Neural cell (in vitro differentiated cells): ENCODE measurements at regions not wholly inside any gene's neighbourhood (a gene's known extent, or its start where the extent isn't known, plus 50 kb on each side); places are given as distances from the start of the nearest gene placed in this dataset.

ENCODE experiments used
- H2AFZ ChIP-seq: fragments of 200-600, 300-800 bp; sonication (generic), shearing (Covaris generic); 2 replicates; pipeline ENCODE4 v1.6.0; 2014; ENCODE audit warnings: low read depth, mild to moderate bottlenecking, antibody characterized with exemption, low read length, moderate library complexity
- H3F3A ChIP-seq: fragments of 200-600 bp; shearing (Covaris generic); 2 replicates; pipeline ENCODE4 v1.6.1; 2016; ENCODE audit warnings: mild to moderate bottlenecking, moderate library complexity, mixed read lengths, antibody characterized with exemption, low read length; ENCODE audit not compliant: insufficient read depth, poor library complexity, severe bottlenecking
- H3K27ac ChIP-seq: fragments of 200-600, 300-800 bp; sonication (generic), shearing (Covaris generic); 2 replicates; pipeline ENCODE4 v1.5.1; 2014; ENCODE audit warnings: mild to moderate bottlenecking, low read length, moderate library complexity
- H3K27me3 ChIP-seq: fragments of 300-800, 200-600 bp; sonication (generic), shearing (Covaris generic); 2 replicates; pipeline ENCODE4 v1.6.0; 2014; ENCODE audit warnings: mild to moderate bottlenecking, low read depth, low read length, moderate library complexity; ENCODE audit not compliant: insufficient read depth
- H3K36me3 ChIP-seq: fragments of 300-800, 200-600 bp; sonication (generic), shearing (Covaris generic); 2 replicates; pipeline ENCODE4 v1.5.1; 2014; ENCODE audit warnings: mild to moderate bottlenecking, antibody characterized with exemption, low read length, moderate library complexity; ENCODE audit not compliant: insufficient read depth
- H3K4me2 ChIP-seq: fragments of 300-800, 200-600 bp; sonication (generic), shearing (Covaris generic); 2 replicates; pipeline ENCODE4 v1.6.0; 2014; ENCODE audit warnings: mild to moderate bottlenecking, low read length
- H3K4me3 ChIP-seq: fragments of 300-800, 200-600 bp; sonication (generic), shearing (Covaris generic); 2 replicates; pipeline ENCODE4 v1.5.1; 2014; ENCODE audit warnings: mild to moderate bottlenecking, low read length, moderate library complexity
- H3K79me2 ChIP-seq: fragments of 200-600 bp; shearing (Covaris generic); replicated peaks from 2 replicates; pipeline ENCODE4 v1.6.0; 2014; ENCODE audit warnings: mild to moderate bottlenecking, low read length, moderate library complexity; ENCODE audit not compliant: insufficient read depth
- H3K9ac ChIP-seq: fragments of 300-800, 200-600 bp; sonication (generic), shearing (Covaris generic); 2 replicates; pipeline ENCODE4 v1.6.1; 2016; ENCODE audit warnings: mild to moderate bottlenecking, low read length, mixed read lengths
- H3K9me2 ChIP-seq: fragments of 200-600 bp; shearing (Covaris generic); 2 replicates; pipeline ENCODE4 v1.6.1; 2016; ENCODE audit warnings: mild to moderate bottlenecking, low read length, mixed read lengths; ENCODE audit not compliant: insufficient read depth
- H3K9me3 ChIP-seq: fragments of 200-600, 300-800 bp; sonication (generic), shearing (Covaris generic); 2 replicates; pipeline ENCODE4 v1.6.1; 2016; ENCODE audit warnings: mild to moderate bottlenecking, mixed run types, low read length, moderate library complexity, mixed read lengths
- H4K20me1 ChIP-seq: fragments of 200-600 bp; shearing (Covaris generic); 2 replicates; pipeline ENCODE4 v1.6.1; 2016; ENCODE audit warnings: mild to moderate bottlenecking, mixed run types; ENCODE audit not compliant: insufficient read depth
- CTCF ChIP-seq: fragments of 450-650 bp; IDR thresholded peaks from 2 replicates; pipeline ENCODE4 v1.5.1; 2014; ENCODE audit warnings: antibody characterized with exemption, mild to moderate bottlenecking, moderate library complexity; ENCODE audit not compliant: poor library complexity, severe bottlenecking
- EP300 ChIP-seq: fragments of 450-650 bp; conservative IDR thresholded peaks from 2 replicates; pipeline ENCODE4 v1.6.1; 2014; ENCODE audit warnings: antibody characterized with exemption, mild to moderate bottlenecking, moderate library complexity; ENCODE audit not compliant: poor library complexity, severe bottlenecking
- EZH2 ChIP-seq: fragments of 200-600, 300-800 bp; shearing (Covaris generic), sonication (generic); IDR thresholded peaks from 2 replicates; pipeline ENCODE4 v1.6.1; 2014; ENCODE audit warnings: antibody characterized with exemption, low read length, borderline replicate concordance, mild to moderate bottlenecking; ENCODE audit not compliant: insufficient read depth, poor library complexity, severe bottlenecking
- MXI1 ChIP-seq: fragments of 450-650 bp; conservative IDR thresholded peaks from 2 replicates; pipeline ENCODE4 v1.6.1; 2014; ENCODE audit warnings: antibody characterized with exemption, mild to moderate bottlenecking; ENCODE audit not compliant: poor library complexity, severe bottlenecking
- POLR2AphosphoS5 ChIP-seq: IDR thresholded peaks from 2 replicates; pipeline ENCODE4 v1.6.1; 2012
- RAD21 ChIP-seq: fragments of 450-650 bp; conservative IDR thresholded peaks from 2 replicates; pipeline ENCODE4 v1.6.1; 2014; ENCODE audit warnings: antibody characterized with exemption, mild to moderate bottlenecking, moderate library complexity
- REST ChIP-seq: IDR thresholded peaks from 2 replicates; pipeline ENCODE4 v1.6.1; 2012; ENCODE audit warnings: borderline replicate concordance
- SMC3 ChIP-seq: fragments of 450-650 bp; conservative IDR thresholded peaks from 2 replicates; pipeline ENCODE4 v1.6.1; 2014; ENCODE audit warnings: antibody characterized with exemption, mild to moderate bottlenecking, moderate library complexity; ENCODE audit not compliant: poor library complexity
- TAF1 ChIP-seq: IDR thresholded peaks from 2 replicates; pipeline ENCODE4 v1.6.1; 2012; ENCODE audit warnings: low read depth

- no peak overlapping the region for H2AFZ ChIP-seq
- H3K79me2 ChIP-seq, result no peaks in the 10 kb centered on the region
- H4K20me1 ChIP-seq, result no peaks in the 10 kb centered on the region
- no peaks in the 10 kb centered on the region for H3K9me3 ChIP-seq
- no peaks in the 10 kb centered on the region for H3F3A ChIP-seq
- no peak overlapping the region for H3K4me3 ChIP-seq
- H3K27ac ChIP-seq, result no peak overlapping the region
- no peaks in the 10 kb centered on the region for H3K9me2 ChIP-seq
- no peak overlapping the region for H3K4me2 ChIP-seq
- H3K36me3 ChIP-seq, result no peaks in the 10 kb centered on the region
- TF ChIP-seq EP300 (no peak), CTCF (no peak), TAF1 (no peak), REST (no peak), MXI1 (no peak)
- no peak overlapping the region for H3K9ac ChIP-seq
- H3K27me3 ChIP-seq, result no peaks in the 10 kb centered on the region
These were observed 915.6 kb upstream of the CHAC2 start for GRCh38 chr2:52852006-52852405.

- Histone ChIP-seq H3K27me3 (no peaks in the 10 kb centered on the region), H4K20me1 (no peaks in the 10 kb centered on the region), H3K4me3 (no peak overlapping the region), H3K4me2 (no peak overlapping the region), H3K36me3 (no peaks in the 10 kb centered on the region), H3K9ac (no peak overlapping the region), H3K9me3 (no peaks in the 10 kb centered on the region), H3F3A (no peaks in the 10 kb centered on the region), H3K9me2 (no peaks in the 10 kb centered on the region), H3K79me2 (no peaks in the 10 kb centered on the region), H3K27ac (no peak overlapping the region), H2AFZ (no peak overlapping the region)
- no peak for TF ChIP-seq CTCF
These were observed 922.7 kb upstream of the CHAC2 start for GRCh38 chr2:52844701-52845423.

- Histone ChIP-seq H4K20me1 (no peaks in the 10 kb centered on the region), H3K4me2 (no peak overlapping the region), H3K4me3 (no peak overlapping the region), H2AFZ (no peak overlapping the region), H3K9ac (no peak overlapping the region), H3K36me3 (no peaks in the 10 kb centered on the region), H3K27ac (no peak overlapping the region), H3K27me3 (no peaks in the 10 kb centered on the region), H3K9me3 (no peaks in the 10 kb centered on the region), H3K9me2 (no peaks in the 10 kb centered on the region), H3F3A (no peaks in the 10 kb centered on the region), H3K79me2 (no peaks in the 10 kb centered on the region)
- no peak for TF ChIP-seq EP300
- TF ChIP-seq POLR2AphosphoS5, result no peak
- no peak for TF ChIP-seq SMC3
- no peak for TF ChIP-seq REST
- TF ChIP-seq RAD21, result no peak
- TF ChIP-seq EZH2, result no peak
- no peak for TF ChIP-seq MXI1
- TF ChIP-seq TAF1, result no peak
These were observed 931.7 kb upstream of the CHAC2 start for GRCh38 chr2:52835909-52836308.
